Activated CD4-positive, alpha-beta memory T cell treated with anti-CD3 and anti-CD28 coated beads for 36 hours (primary cell): ENCODE measurements at regions not wholly inside any gene's neighbourhood (a gene's known extent, or its start where the extent isn't known, plus 50 kb on each side); places are given as distances from the start of the nearest gene placed in this dataset.
"Not testable (repeated sequence)": the region's sequence is repeated elsewhere in the genome, so short reads cannot be mapped to it uniquely, and the experiment has no call there.

Source experiments
- CTCF ChIA-PET: fragments of 350-600 bp; sonication (Branson Sonifier 250); formaldehyde crosslinking; loops from one replicate; lab custom pipeline; 2021; ENCODE audit warnings: antibody characterized with exemption, inconsistent platforms; lab: Charles Lee
- POLR2A ChIA-PET: fragments of 350-600 bp; sonication (Branson Sonifier 250); formaldehyde crosslinking; loops from one replicate; lab custom pipeline; 2021; ENCODE audit warnings: antibody characterized with exemption; lab: Charles Lee
- DNase-seq: peaks from one replicate; pipeline ENCODE4 v3.0.0-alpha.2; 2020
- H3K27ac Mint-ChIP-seq: one replicate; pipeline ENCODE4 v1.8.0; 2021; ENCODE audit warnings: mixed read lengths
- H3K27me3 Mint-ChIP-seq: one replicate; pipeline ENCODE4 v1.8.0; 2021; ENCODE audit warnings: mixed read lengths
- H3K36me3 Mint-ChIP-seq: one replicate; pipeline ENCODE4 v1.8.0; 2021; ENCODE audit warnings: mixed read lengths
- H3K4me1 Mint-ChIP-seq: one replicate; pipeline ENCODE4 v1.8.0; 2021; ENCODE audit warnings: low read depth, mixed read lengths
- H3K4me3 Mint-ChIP-seq: one replicate; pipeline ENCODE4 v1.8.0; 2021; ENCODE audit warnings: mild to moderate bottlenecking, mixed read lengths
- H3K9me3 Mint-ChIP-seq: one replicate; pipeline ENCODE4 v1.8.0; 2021; ENCODE audit warnings: mixed read lengths
- intact Hi-C: fragments of 100-400 bp; cut with micrococcal nuclease; formaldehyde crosslinking; loops from one replicate; pipeline ENCODE4 v1.15.1; 2023

GRCh38 chr6:112401083-112401482 lies 54.0 kb downstream of the RFPL4B start:
- POLR2A ChIA-PET = no interaction called here
- no peak for DNase-seq

GRCh38 chr6:112407101-112407590 lies 60.0 kb downstream of the RFPL4B start:
- Mint-ChIP-seq H3K4me3 (no peak overlapping the region), H3K36me3 (no peaks in the 10 kb centered on the region), H3K27ac (no peak overlapping the region), H3K9me3 (no peaks in the 10 kb centered on the region), H3K27me3 (peaks cover 5% of the 10 kb centered on the region), H3K4me1 (no peaks in the 10 kb centered on the region)
- CTCF ChIA-PET = no interaction called here
- POLR2A ChIA-PET = no interaction called here
- intact Hi-C loops = no loop called here
- DNase-seq = no peak

More at GRCh38 chr6:112401083-112401482, 54.0 kb downstream of the RFPL4B start:
- Mint-ChIP-seq H3K9me3 (no peaks in the 10 kb centered on the region), H3K27ac (no peak overlapping the region), H3K36me3 (no peaks in the 10 kb centered on the region), H3K4me1 (no peaks in the 10 kb centered on the region), H3K4me3 (no peak overlapping the region), H3K27me3 (peaks cover 3% of the 10 kb centered on the region)
- intact Hi-C loops = no loop called here
- CTCF ChIA-PET = no interaction called here

DNA sequence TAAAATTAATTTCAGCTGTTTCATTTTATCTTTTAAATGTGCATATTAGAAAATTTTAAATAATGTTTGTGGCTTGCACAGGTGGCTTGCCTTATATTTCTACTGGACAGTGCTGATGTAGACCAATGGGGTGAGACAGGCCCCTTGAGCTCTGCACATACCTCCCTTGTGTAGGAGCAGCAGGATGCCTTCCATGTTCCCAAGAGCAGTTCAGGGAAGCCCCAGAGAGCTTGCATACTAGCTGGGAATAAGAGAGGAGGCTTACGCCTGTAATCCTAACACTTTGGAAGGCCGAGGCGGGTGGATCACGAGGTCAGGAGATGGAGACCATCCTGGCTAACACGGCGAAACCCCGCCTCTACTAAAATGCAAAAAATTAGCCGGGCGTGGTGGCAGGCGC lies 61.4 kb downstream of the RFPL4B start:
- H3K4me3 Mint-ChIP-seq = no peak overlapping the region
- H3K27ac Mint-ChIP-seq = no peak overlapping the region
- H3K36me3 Mint-ChIP-seq = no peaks in the 10 kb centered on the region
- CTCF ChIA-PET = no interaction called here
- no peak for DNase-seq
- POLR2A ChIA-PET = no interaction called here
- H3K4me1 Mint-ChIP-seq = no peaks in the 10 kb centered on the region
- peaks cover 5% of the 10 kb centered on the region for H3K27me3 Mint-ChIP-seq
- intact Hi-C loops = no loop called here
- H3K9me3 Mint-ChIP-seq = no peaks in the 10 kb centered on the region

DNA sequence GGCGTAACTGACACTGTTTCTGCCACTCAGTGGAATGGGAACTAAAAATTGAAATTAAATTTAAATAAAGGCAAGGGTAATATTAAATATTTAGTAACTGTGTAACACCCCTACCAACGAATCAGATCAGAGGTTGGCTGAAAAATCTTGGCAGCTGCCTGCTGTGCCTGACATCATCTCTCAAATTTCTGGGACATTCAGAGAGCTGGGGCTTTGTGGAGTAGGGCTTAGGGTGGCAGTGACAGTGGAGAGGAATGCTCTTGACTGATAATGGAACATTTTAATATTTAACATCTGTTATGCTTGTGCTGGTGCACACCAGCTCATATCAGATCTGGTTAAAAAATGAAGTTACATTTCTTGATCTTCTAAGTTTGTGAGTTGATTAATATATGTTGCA lies 62.2 kb downstream of the RFPL4B start:
- Mint-ChIP-seq H3K27ac (no peak overlapping the region), H3K36me3 (no peaks in the 10 kb centered on the region), H3K27me3 (peaks cover 4% of the 10 kb centered on the region), H3K4me3 (no peak overlapping the region), H3K9me3 (no peaks in the 10 kb centered on the region), H3K4me1 (no peaks in the 10 kb centered on the region)
- intact Hi-C loops = no loop called here
- ChIA-PET CTCF (no interaction called here), POLR2A (no interaction called here)
- no peak for DNase-seq

DNA sequence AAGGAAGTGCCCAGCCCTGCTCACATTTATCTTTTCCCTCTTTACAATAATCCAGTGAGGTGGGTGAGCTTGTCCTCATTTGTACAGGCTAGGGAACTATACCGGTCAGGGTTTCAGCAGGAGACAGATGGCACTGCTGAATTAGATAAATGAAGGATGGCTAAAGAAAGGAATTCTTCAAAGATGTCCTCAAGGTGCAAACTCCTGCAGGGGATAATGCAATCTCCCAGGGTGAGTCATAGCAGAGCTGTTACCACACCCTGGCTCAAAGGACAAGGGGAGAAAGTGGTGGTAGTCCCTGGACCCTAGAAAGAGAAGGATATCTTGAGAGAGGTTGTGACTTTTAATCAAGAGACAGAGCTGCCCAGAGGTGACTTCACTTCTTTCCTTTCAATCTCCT lies 66.7 kb downstream of the RFPL4B start:
- ChIA-PET POLR2A (no interaction called here), CTCF (no interaction called here)
- Mint-ChIP-seq H3K27me3 (peaks cover 2% of the 10 kb centered on the region), H3K36me3 (no peaks in the 10 kb centered on the region), H3K27ac (no peak overlapping the region), H3K4me1 (no peaks in the 10 kb centered on the region), H3K4me3 (no peak overlapping the region), H3K9me3 (no peaks in the 10 kb centered on the region)
- DNase-seq = no peak
- intact Hi-C loops = no loop called here

- intact Hi-C loops = no loop called here
- ChIA-PET CTCF (no interaction called here), POLR2A (no interaction called here)
- no peak for DNase-seq
- Mint-ChIP-seq H3K27me3 (peaks cover 2% of the 10 kb centered on the region), H3K36me3 (no peaks in the 10 kb centered on the region), H3K9me3 (no peaks in the 10 kb centered on the region), H3K4me1 (no peaks in the 10 kb centered on the region), H3K4me3 (no peak overlapping the region), H3K27ac (no peak overlapping the region)
Observed at GRCh38 chr6:112415366-112415765, 68.2 kb downstream of the RFPL4B start.

DNA sequence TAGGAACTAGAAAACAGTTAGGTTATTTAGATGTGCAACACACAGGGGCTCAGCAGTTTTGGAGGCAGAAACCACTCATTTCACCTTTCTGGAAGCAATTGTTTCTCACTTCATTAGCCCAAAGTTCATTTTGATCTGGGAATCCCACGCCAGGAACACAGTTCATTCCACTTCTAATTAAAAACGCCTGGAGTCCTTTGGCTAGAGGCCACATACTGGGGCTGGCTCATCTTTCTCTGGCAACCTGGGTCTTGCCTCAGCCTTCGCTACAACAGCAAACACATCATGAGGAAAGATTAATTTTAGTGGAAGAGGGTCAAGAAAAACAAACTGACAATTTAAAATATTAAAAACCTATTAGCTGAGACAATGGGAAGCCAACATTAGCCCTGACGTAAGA lies 69.7 kb downstream of the RFPL4B start:
- DNase-seq = no peak
- no peaks in the 10 kb centered on the region for H3K9me3 Mint-ChIP-seq
- H3K27ac Mint-ChIP-seq = no peak overlapping the region
- H3K4me1 Mint-ChIP-seq = no peaks in the 10 kb centered on the region
- intact Hi-C loops = no loop called here
- POLR2A ChIA-PET = no interaction called here
- no peaks in the 10 kb centered on the region for H3K36me3 Mint-ChIP-seq
- CTCF ChIA-PET = no interaction called here
- peaks cover 5% of the 10 kb centered on the region for H3K27me3 Mint-ChIP-seq
- no peak overlapping the region for H3K4me3 Mint-ChIP-seq

DNA sequence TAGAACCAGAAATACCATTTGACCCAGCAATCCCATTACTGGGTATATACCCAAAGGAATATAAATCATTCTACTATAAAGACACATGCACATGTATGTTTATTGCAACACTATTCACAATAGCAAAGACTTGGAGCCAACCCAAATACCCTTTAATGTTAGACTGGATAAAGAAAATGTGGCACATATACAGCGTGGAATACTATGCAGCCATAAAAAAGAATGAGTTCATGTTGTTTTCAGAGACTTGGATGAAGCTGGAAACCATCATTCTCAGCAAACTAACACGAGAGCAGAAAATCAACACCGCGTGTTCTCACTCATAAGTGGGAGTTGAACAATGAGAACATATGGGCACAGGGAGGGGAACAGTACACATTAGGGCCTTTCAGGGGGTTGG lies 79.9 kb downstream of the RFPL4B start:
- DNase-seq, CTCF ChIA-PET, POLR2A ChIA-PET: not testable (repeated sequence)

DNA sequence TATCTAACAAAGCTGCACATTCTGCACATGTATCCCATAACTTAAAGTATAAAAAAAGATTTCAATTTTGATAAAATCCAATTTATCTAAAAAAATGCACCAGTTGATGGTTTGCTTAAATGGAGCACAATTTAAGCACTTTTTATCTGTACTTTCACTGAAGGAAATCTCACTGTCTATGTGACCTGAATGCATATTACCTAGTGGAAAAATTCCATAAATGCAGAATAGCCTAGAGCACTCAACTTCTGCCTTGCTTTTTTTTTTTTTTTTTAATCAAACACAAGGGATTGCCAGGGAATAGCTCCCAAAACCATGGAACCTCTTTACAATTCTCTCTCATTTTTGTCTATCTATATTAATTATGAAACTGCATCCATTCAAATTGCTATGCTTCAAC lies 80.4 kb downstream of the RFPL4B start:
- POLR2A ChIA-PET = no interaction called here

More for the DNA sequence above, 79.9 kb downstream of the RFPL4B start:
- intact Hi-C loops, H3K9me3 Mint-ChIP-seq, H3K36me3 Mint-ChIP-seq, H3K4me3 Mint-ChIP-seq, H3K4me1 Mint-ChIP-seq, H3K27me3 Mint-ChIP-seq, H3K27ac Mint-ChIP-seq: not testable (repeated sequence)

DNA sequence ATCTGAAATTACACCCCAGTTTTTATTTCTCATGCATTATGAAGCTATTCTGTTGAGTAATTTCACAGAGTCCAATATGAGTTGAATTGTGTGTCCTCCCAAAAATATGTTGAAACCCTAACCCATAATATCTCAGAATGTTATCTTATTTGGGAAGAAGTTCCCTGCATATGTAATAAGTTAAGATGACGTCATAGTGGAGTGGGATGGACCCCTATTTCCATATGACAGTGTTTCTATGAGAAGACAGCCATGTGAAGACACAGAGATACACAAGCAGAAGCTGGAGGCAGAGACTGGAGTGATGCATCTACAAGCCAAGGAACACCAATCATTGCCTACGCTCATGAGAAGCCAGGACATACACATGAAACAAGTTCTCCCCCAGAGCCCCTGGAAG lies 81.3 kb downstream of the RFPL4B start:
- CTCF ChIA-PET = no interaction called here
- H3K27ac Mint-ChIP-seq = no peak overlapping the region
- H3K4me1 Mint-ChIP-seq = no peaks in the 10 kb centered on the region
- POLR2A ChIA-PET = no interaction called here
- H3K36me3 Mint-ChIP-seq = no peaks in the 10 kb centered on the region
- DNase-seq = no peak
- intact Hi-C loops = no loop called here
- H3K27me3 Mint-ChIP-seq = no peaks in the 10 kb centered on the region
- no peak overlapping the region for H3K4me3 Mint-ChIP-seq
- no peaks in the 10 kb centered on the region for H3K9me3 Mint-ChIP-seq

More for the DNA sequence above, 80.4 kb downstream of the RFPL4B start:
- CTCF ChIA-PET = no interaction called here
- no peak for DNase-seq
- Mint-ChIP-seq H3K27me3 (no peaks in the 10 kb centered on the region), H3K36me3 (no peaks in the 10 kb centered on the region), H3K4me1 (no peaks in the 10 kb centered on the region), H3K9me3 (no peaks in the 10 kb centered on the region), H3K4me3 (no peak overlapping the region), H3K27ac (no peak overlapping the region)
- intact Hi-C loops = no loop called here

GRCh38 chr6:112429226-112429625 lies 82.1 kb downstream of the RFPL4B start:
- H3K9me3 Mint-ChIP-seq = no peaks in the 10 kb centered on the region
- POLR2A ChIA-PET = no interaction called here

GRCh38 chr6:112431803-112432202 lies 84.7 kb downstream of the RFPL4B start:
- ChIA-PET CTCF (no interaction called here), POLR2A (no interaction called here)
- Mint-ChIP-seq H3K4me1 (no peaks in the 10 kb centered on the region), H3K27ac (no peak overlapping the region), H3K27me3 (no peaks in the 10 kb centered on the region), H3K9me3 (no peaks in the 10 kb centered on the region), H3K4me3 (no peak overlapping the region), H3K36me3 (no peaks in the 10 kb centered on the region)
- no peak for DNase-seq
- intact Hi-C loops = no loop called here

More at GRCh38 chr6:112429226-112429625, 82.1 kb downstream of the RFPL4B start:
- Mint-ChIP-seq H3K36me3 (no peaks in the 10 kb centered on the region), H3K4me3 (no peak overlapping the region), H3K4me1 (no peaks in the 10 kb centered on the region), H3K27me3 (no peaks in the 10 kb centered on the region), H3K27ac (no peak overlapping the region)
- no peak for DNase-seq
- CTCF ChIA-PET = no interaction called here
- intact Hi-C loops = no loop called here

DNA sequence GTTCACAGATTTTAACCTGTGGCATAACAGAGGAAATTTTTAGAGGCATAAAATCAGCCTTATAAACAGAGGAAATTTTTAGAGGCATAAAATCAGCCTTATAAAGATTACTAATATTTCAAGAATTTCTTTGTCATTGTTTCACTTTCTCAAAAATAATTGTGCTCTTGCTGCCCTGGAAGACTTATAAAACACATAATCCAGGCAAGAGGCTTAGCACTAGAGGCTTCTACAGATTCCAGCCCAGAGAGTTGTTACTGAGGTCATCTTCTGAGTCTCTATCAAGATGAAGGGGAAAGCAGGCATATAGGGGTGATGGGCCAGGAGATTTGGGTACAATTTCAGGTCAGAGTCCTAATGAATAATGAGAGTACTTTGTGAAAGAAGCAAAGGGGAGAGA lies 85.7 kb downstream of the RFPL4B start:
- H3K27me3 Mint-ChIP-seq = no peaks in the 10 kb centered on the region
- H3K9me3 Mint-ChIP-seq = no peaks in the 10 kb centered on the region
- POLR2A ChIA-PET = no interaction called here
- H3K4me3 Mint-ChIP-seq = no peak overlapping the region
- intact Hi-C loops = no loop called here
- CTCF ChIA-PET = no interaction called here
- no peaks in the 10 kb centered on the region for H3K36me3 Mint-ChIP-seq
- no peaks in the 10 kb centered on the region for H3K4me1 Mint-ChIP-seq
- H3K27ac Mint-ChIP-seq = no peak overlapping the region
- DNase-seq = no peak
